HG03575 (cell line): ENCODE measurements at regions not wholly inside any gene's neighbourhood (a gene's known extent, or its start where the extent isn't known, plus 50 kb on each side); places are given as distances from the start of the nearest gene placed in this dataset.

Source experiments
- ATAC-seq: cut with Tn5 transposase; IDR thresholded peaks from one replicate; pipeline ENCODE4 v1.9.1; 2021; ENCODE audit not compliant: unreplicated experiment, insufficient number of reproducible peaks, low FRiP score; ENCODE audit errors: extremely low read depth

DNA sequence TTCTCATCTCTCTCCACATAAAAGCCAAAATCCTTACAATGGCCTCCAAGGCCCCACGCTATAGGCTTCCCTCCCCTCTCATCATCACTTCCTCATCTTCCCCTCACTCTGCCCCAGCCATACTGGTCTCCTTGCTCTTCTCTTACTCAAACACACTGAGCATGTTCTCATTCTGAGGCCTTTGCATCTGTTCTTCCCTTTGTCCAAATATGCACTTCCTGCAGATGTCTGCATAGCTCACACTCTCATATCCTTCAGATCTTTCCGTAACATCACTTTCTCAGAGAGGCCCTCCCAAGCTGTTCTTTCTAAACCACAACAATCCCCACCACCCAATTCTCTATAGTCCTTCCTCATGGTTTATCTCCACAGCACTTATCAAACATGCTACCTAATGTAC lies 284.1 kb downstream of the HHIPL2 start:
- no peak for ATAC-seq

DNA sequence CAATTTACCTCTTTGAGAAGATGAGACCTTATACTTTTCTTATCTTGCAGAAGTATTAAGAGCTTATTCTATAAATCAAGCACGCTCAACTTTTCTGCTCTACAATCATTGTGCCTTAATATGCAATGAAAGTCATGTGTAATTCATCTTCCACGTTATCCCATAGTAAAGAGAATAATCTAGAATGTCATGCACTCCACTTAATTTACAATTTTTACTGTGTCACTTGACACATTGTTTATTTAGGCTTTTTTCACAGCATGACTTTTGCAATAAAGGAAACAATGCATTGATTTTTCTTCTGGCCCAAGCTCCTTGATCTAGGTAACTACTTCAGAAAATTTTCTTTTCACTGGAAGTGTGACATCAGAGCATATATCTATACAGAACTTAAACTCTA lies 290.9 kb downstream of the HHIPL2 start:
- ATAC-seq = no peak

DNA sequence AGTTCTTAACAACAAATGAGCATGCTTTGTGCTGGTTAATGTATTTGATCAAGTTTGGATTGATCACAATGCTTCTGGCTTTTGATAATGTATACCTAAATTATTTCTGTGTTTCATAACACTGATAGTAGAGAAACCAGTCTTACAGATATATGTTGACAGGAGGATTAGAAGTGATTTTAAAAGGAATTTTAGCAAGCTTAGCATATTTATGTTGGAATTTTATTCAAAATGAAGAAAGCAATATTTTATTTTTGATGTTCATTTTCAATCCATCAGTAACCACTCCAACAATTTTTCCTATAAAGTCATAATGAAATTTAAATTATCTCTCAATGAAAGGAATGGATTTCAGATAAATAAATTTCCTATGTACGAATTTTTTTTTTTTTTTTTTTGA lies 291.8 kb downstream of the HHIPL2 start:
- ATAC-seq = no peak

- no peak for ATAC-seq
Measured at GRCh38 chr1:222252788-222253187, 295.1 kb downstream of the HHIPL2 start.

DNA sequence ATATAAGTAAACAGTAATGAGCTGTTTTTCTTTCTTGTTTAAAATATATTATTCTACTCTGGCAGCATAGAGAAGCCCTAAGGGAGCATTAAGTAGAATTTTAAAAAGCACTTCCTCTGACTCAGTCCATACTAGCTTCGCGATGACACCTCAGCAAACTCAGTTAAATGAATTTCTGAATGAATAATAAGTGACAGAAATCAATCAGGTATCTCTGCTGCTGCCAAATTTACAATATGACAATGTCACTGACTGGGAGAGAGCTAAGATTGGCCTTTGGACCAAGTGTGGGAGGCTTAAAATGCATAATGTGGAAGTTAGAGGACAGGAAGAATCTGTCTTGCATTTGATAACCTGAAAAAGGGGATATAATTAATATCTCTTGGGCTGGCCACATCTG lies 296.1 kb downstream of the HHIPL2 start:
- ATAC-seq = no peak

GRCh38 chr1:222250376-222250775 lies 297.5 kb downstream of the HHIPL2 start:
- no peak for ATAC-seq

- no peak for ATAC-seq
Measured at GRCh38 chr1:222247811-222248310, 300.0 kb downstream of the HHIPL2 start.

- no peak for ATAC-seq
Measured at GRCh38 chr1:222247081-222247480, 300.8 kb downstream of the HHIPL2 start.

GRCh38 chr1:222243902-222244301 lies 304.0 kb downstream of the HHIPL2 start:
- ATAC-seq = no peak

- no peak for ATAC-seq
Measured at GRCh38 chr1:222242492-222242891, 305.4 kb downstream of the HHIPL2 start.

- no peak for ATAC-seq
Measured at GRCh38 chr1:222241410-222241809, 306.5 kb downstream of the HHIPL2 start.

DNA sequence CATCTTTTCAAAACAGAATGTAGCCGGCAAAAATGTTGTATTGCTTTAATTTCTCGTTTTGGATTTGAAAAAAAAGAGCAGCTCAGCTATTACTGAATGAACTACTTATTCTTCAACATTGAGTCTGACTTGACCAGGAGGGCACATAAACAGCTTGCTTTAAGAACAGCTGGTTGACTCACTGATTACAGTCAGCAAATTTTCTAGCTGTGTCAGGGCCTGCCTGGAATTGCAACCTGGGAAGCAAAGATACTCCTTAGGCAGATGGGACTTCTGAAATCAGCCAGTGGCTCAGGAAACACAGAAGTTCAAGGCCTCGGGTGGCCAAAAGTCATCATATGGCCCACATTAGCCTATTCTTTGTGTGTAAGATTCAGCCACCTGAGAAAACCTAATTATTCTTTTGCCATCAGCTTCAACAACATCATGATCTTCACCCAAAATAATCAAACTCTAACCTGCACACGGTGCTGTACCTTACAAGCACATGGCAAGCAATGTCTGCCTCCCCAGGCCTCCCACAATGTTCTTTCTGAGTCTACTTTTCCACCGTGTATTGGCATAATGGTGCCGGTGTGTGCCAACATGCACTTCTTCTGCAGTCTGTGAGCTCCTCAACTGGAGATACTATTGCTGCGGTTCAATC lies 307.2 kb downstream of the HHIPL2 start:
- no peak for ATAC-seq

GRCh38 chr1:222239130-222239529 lies 308.8 kb downstream of the HHIPL2 start:
- ATAC-seq = no peak

DNA sequence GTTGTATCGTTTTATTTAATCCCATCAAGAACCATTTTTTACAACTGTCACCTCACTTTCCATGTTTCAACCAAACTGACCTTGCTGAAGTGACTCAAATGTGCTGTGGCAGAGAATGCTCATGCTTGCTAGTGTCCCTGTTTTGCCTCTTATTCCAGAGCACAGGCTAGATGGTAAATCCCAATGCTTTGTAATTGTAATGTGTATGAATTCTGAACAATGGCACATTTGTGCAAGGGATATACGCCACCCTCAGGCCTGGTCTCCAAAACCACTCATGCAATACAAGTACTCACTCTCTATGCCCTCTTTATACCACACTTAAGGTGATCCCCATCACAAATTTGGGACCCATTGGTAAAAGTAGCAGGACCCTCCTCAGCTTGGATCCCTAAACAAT lies 313.6 kb downstream of the HHIPL2 start:
- ATAC-seq = no peak

GRCh38 chr1:222233444-222234158 lies 314.3 kb downstream of the HHIPL2 start:
- no peak for ATAC-seq

DNA sequence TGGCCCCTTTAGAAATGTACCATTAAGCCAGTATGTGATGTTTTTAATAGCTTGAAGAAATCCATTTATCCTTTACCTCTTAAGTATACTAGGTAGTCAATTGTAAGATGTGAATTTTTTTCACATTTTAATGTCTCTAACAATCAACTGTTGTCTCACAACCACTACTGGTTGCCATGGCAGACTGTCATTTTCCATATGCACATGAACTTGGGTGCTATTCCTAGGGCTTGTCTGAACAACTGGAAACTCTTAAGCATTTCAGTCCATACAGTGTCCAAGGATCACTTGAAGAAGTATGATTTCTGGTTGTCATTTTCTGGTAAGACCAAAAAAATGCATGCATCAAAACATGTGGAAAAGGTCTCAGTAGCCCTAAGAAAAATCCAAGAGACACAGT lies 315.1 kb downstream of the HHIPL2 start:
- no peak for ATAC-seq

DNA sequence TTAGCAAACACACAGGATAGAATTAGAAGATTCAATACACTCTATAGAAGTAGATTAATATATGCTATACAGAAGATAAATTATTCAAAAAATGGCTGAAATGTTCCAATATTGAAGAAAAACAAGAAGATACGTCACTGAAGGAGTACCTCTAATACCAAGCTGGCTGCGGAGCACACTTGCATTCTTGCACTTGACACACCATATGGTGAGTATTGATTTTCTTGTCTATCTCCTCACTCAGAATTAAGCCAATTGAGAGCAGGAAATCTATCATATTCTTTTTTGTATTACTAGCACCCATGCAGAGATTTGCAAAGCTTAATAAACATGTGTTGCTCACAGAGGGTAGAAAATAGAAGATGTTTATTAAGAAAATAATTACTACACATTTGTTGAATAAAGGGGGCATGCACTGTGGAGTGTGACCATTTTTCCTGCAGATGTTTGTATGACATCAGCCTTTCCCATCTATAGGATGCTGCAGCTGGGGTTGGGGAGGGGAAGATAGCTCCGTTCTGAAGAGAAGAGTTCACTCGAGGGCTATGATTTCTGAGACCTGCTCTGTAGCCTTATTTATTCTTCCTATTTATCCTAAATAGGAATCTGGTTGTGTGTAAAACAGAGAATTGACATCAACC lies 318.1 kb downstream of the HHIPL2 start:
- ATAC-seq = no peak

DNA sequence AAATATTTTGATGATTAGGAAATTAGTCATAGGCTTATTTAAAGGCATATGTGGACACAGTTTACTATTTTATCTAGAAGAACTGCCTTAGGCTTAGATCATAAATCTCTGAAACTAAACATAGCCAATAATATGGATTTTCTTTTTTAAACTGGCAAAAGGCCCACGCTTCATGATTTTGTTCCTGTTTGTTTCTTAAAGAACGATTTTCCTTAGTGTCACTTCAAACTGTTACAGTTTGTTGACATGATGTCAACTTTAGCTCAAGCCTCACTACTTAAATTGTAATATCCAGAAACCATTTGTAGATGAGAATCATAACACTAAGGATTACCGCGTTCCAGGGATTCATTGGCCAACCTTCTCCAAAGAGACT lies 322.6 kb downstream of the HHIPL2 start:
- ATAC-seq = no peak

- ATAC-seq = no peak
Measured at GRCh38 chr1:222224636-222225315, 323.1 kb downstream of the HHIPL2 start.

DNA sequence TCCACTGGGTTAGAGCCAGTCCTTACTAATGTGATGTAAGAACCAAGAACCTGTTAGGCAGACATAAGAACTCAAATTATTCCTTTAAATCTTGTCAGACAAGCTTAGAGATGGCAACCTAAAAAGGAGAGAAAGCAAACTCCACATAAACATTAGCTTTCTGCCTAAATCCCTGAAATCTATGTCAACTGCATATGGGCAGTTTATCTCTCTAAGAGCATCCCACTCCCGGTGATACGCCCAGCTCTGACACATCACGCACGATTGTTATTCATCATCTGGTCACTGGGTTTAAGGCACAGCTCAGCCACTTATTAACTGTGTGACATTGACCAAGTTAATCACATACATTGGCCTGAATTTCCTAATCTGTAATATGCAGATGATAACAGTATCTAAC lies 323.7 kb downstream of the HHIPL2 start:
- ATAC-seq = no peak
